HepG2 (cell line): ENCODE measurements at regions not wholly inside any gene's neighbourhood (a gene's known extent, or its start where the extent isn't known, plus 50 kb on each side); places are given as distances from the start of the nearest gene placed in this dataset.
"Not testable (repeated sequence)": the region's sequence is repeated elsewhere in the genome, so short reads cannot be mapped to it uniquely, and the experiment has no call there.

ENCODE experiments used
- ATAC-seq: fragments of 200-7000 bp; cut with Tn5 transposase; 3 replicates; pipeline ENCODE4 v1.9.1; 2020; ENCODE audit warnings: mild to moderate bottlenecking, moderate library complexity
- BruUV-seq: library from RNA; stranded (reverse); fragments of 400-500 nt; replicated peaks from 2 replicates; lab custom pipeline; 2021; lab: Mats Ljungman, UMichigan
- CTCF ChIA-PET: fragments of 300-600 bp; formaldehyde crosslinking; extraction: SDS; loops from one replicate; lab custom pipeline; 2021; ENCODE audit warnings: low total read pairs, inconsistent platforms, low intra/inter-chr PET ratio; lab: Yijun Ruan, JAX
- POLR2A ChIA-PET: fragments of 350-600 bp; sonication (Branson Sonifier 250); formaldehyde crosslinking; loops from one replicate; lab custom pipeline; 2020; ENCODE audit warnings: antibody characterized with exemption, inconsistent platforms; lab: Yijun Ruan, JAX
- DNase-seq: peaks from one replicate; pipeline ENCODE4 v3.0.0-alpha.2; 2015; ENCODE audit warnings: low spot score
- FAIRE-seq: peaks from 3 replicates; lab custom pipeline; 2011; peaks lifted over from hg19 to GRCh38; lab: Jason Lieb, UNC
- H2AFZ ChIP-seq: one replicate; pipeline ENCODE4 v1.6.1; 2011; ENCODE audit warnings: low read length, inconsistent platforms
- H3K27ac ChIP-seq: fragments of 300-600 bp; 3 replicates; pipeline ENCODE4 v1.8.0; 2011; ENCODE audit warnings: mixed run types, mild to moderate bottlenecking, mixed read lengths, low read length, inconsistent platforms; ENCODE audit not compliant: insufficient read depth; ENCODE audit errors: extremely low read length
- H3K27me3 ChIP-seq, 2 experiments: fragments of 200-600 bp in 1 of 2; 2 replicates in 1 of 2; 3 replicates in 1 of 2; pipeline versions ENCODE4 v1.6.0 to v1.8.0; 2011; ENCODE audit warnings: low read length in 2 of 2, mild to moderate bottlenecking in 2 of 2, moderate library complexity in 2 of 2, inconsistent platforms in 1 of 2; ENCODE audit not compliant: insufficient read depth in 2 of 2, control insufficient read depth in 1 of 2
- H3K36me3 ChIP-seq, 2 experiments: fragments of 200-600 bp in 1 of 2; replicated peaks in 1 of 2; 2 replicates in 1 of 2; 3 replicates in 1 of 2; pipeline versions ENCODE4 v1.5.1 to v1.8.0; 2011; ENCODE audit warnings: low read length in 2 of 2, inconsistent platforms in 1 of 2; ENCODE audit not compliant: insufficient read depth in 2 of 2, control insufficient read depth in 1 of 2
- H3K4me1 ChIP-seq: 2 replicates; pipeline ENCODE4 v1.5.1; 2012; ENCODE audit warnings: low read length, inconsistent platforms; ENCODE audit not compliant: insufficient read depth
- H3K4me2 ChIP-seq: 2 replicates; pipeline ENCODE4 v1.6.0; 2011; ENCODE audit warnings: low read depth, low read length, inconsistent platforms
- H3K4me3 ChIP-seq, 3 experiments: fragments of 200-600 bp in 1 of 3; sonication (generic), shearing (Covaris generic) in 1 of 3; replicated peaks in 1 of 3; 2 replicates each; pipeline ENCODE4 v1.5.1; 2011 to 2016; ENCODE audit warnings: low read length in 3 of 3, inconsistent platforms in 2 of 3, low read depth in 2 of 3, mild to moderate bottlenecking in 2 of 3, control low read depth in 1 of 3, mixed read lengths in 1 of 3; ENCODE audit not compliant: insufficient read depth in 1 of 3
- H3K79me2 ChIP-seq: one replicate; pipeline ENCODE4 v1.6.1; 2011; ENCODE audit warnings: low read length, inconsistent platforms; ENCODE audit not compliant: insufficient read depth
- H3K9ac ChIP-seq: 2 replicates; pipeline ENCODE4 v1.6.0; 2011; ENCODE audit warnings: mild to moderate bottlenecking, low read depth, low read length, inconsistent platforms; ENCODE audit not compliant: insufficient read depth
- H3K9me3 ChIP-seq: 2 replicates; pipeline ENCODE4 v1.5.1; 2012; ENCODE audit warnings: mild to moderate bottlenecking, low read length
- H4K20me1 ChIP-seq: 2 replicates; pipeline ENCODE4 v1.6.0; 2011; ENCODE audit warnings: inconsistent platforms, mild to moderate bottlenecking, low read length, moderate library complexity; ENCODE audit not compliant: insufficient read depth
- HNRNPL ChIP-seq: fragments of 200-400 bp; formaldehyde crosslinking; IDR thresholded peaks from 2 replicates; pipeline ENCODE4 v1.6.1; 2017; ENCODE audit warnings: mild to moderate bottlenecking, low read depth, low read length
- NONO ChIP-seq, 2 experiments: fragments of 450-650 bp in 1 of 2; sonication (generic) in 1 of 2; formaldehyde crosslinking in 1 of 2; IDR thresholded peaks in 1 of 2; conservative IDR thresholded peaks in 1 of 2; 2 replicates each; pipeline versions ENCODE4 v1.6.1 to v1.8.0; 2017 to 2022; ENCODE audit warnings: mild to moderate bottlenecking in 1 of 2, missing genetic modification reagents in 1 of 2, moderate library complexity in 1 of 2
- RBM39 ChIP-seq: fragments of 200-400 bp; formaldehyde crosslinking; IDR thresholded peaks from one replicate; pipeline ENCODE4 v1.6.1; 2018; ENCODE audit warnings: antibody characterized with exemption, mild to moderate bottlenecking, low read depth, low read length; ENCODE audit not compliant: poor library complexity, severe bottlenecking
- RCOR2 ChIP-seq: IDR thresholded peaks from 2 replicates; pipeline ENCODE4 v1.6.1; 2016; ENCODE audit warnings: missing biosample characterization, missing genetic modification reagents
- SP140L ChIP-seq: sonication (generic); formaldehyde crosslinking; IDR thresholded peaks from 2 replicates; pipeline ENCODE4 v1.4.0; 2020; ENCODE audit warnings: missing genetic modification reagents, borderline replicate concordance
- ZNF121 ChIP-seq: sonication (generic); formaldehyde crosslinking; IDR thresholded peaks from 2 replicates; pipeline ENCODE4 v1.5.0; 2020; ENCODE audit warnings: mild to moderate bottlenecking, missing genetic modification reagents
- ZNF292 ChIP-seq: sonication (generic); formaldehyde crosslinking; IDR thresholded peaks from 2 replicates; pipeline ENCODE4 v1.8.1; 2022; ENCODE audit warnings: mild to moderate bottlenecking, low read depth, missing genetic modification reagents, borderline replicate concordance
- ZNF430 ChIP-seq: sonication (generic); formaldehyde crosslinking; IDR thresholded peaks from 2 replicates; pipeline ENCODE4 v1.9.0; 2021; ENCODE audit warnings: mild to moderate bottlenecking, missing genetic modification reagents
- ZNF598 ChIP-seq: sonication (generic); formaldehyde crosslinking; IDR thresholded peaks from 2 replicates; pipeline ENCODE4 v1.5.1; 2020; ENCODE audit warnings: mild to moderate bottlenecking, missing genetic modification reagents, borderline replicate concordance
- WGBS: methylation state at CpG from one replicate; pipeline ENCODE4 v1.1.6; 2017; ENCODE audit warnings: low lambda C conversion rate; 5-methylcytosine and 5-hydroxymethylcytosine counted together
- in situ Hi-C: cut with HindIII; loops from 2 replicates; pipeline ENCODE4 v1.10.0; 2017; ENCODE audit warnings: low pct_unique_long_range_greater_than_20kb; ENCODE audit not compliant: extremely low pct_ligation_motif_present
- intact Hi-C: fragments of 100-400 bp; cut with micrococcal nuclease; formaldehyde crosslinking; loops from one replicate; pipeline ENCODE4 v1.10.0; 2022; ENCODE audit not compliant: unreplicated experiment
- TF ChIP-seq, protein P1 (sequence below): sonication (generic); formaldehyde crosslinking; IDR thresholded peaks from 2 replicates; pipeline ENCODE4 v1.8.0; 2022; ENCODE audit warnings: mild to moderate bottlenecking, missing genetic modification reagents, moderate library complexity
- TF ChIP-seq, protein P2 (sequence below): sonication (generic); formaldehyde crosslinking; IDR thresholded peaks from 2 replicates; pipeline ENCODE4 v1.4.0; 2020; ENCODE audit warnings: missing genetic modification reagents
- TF ChIP-seq, protein P3 (sequence below): sonication (generic); formaldehyde crosslinking; conservative IDR thresholded peaks from 2 replicates; pipeline ENCODE4 v1.4.0; 2020; ENCODE audit warnings: missing genetic modification reagents

DNA sequence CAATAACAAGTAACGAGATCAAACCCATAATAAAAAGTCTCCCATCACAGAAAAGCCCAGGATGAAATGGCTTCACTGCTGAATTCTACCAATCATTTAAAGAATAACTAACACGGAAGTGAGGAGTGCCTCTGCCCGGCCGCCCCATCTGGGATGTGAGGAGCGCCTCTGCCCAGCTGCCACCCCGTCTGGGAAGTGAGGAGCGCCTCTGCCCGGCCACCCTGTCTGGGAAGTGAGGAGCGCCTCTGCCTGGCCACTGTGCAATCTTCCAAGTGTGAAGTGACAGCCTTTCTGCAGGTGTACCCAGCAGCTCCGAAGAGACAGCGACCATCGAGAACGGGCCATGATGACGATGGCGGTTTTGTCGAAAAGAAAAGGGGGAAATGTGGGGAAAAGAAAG is 528.8 kb upstream of the GRIA3 start:
- H3K79me2 ChIP-seq, H3K36me3 ChIP-seq, in situ Hi-C loops, H3K4me1 ChIP-seq, DNase-seq, intact Hi-C loops, H2AFZ ChIP-seq, FAIRE-seq, H3K4me2 ChIP-seq, H3K27me3 ChIP-seq, H3K9me3 ChIP-seq, H3K9ac ChIP-seq, H4K20me1 ChIP-seq, ATAC-seq, H3K27ac ChIP-seq, POLR2A ChIA-PET, H3K4me3 ChIP-seq, BruUV-seq, CTCF ChIA-PET: not testable (repeated sequence)
- 67% methylated on average over 3 of the region's 16 CpGs for WGBS

DNA sequence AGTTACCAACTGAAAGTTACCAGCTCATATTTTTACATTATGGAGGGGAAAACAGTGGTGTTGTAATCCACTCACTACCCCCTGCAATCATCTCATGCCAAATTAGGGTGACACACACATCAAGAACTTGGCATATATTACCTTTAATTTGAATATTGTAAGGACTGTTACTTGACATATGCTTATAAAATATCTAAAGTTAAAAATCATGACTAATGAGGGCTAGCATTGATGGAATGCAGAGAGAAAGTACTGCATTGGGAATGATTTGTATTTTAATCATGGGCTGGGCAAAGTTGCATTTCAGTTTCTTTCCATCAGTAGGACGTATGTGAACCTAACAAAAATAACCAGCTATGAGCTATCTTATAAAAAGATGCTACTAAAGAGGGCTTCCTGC is 517.5 kb upstream of the GRIA3 start:
- WGBS, result 0% methylated on average over 1 of the region's 1 CpG
- Histone ChIP-seq H3K27me3 (no peaks in the 10 kb centered on the region), H3K4me1 (no peaks in the 10 kb centered on the region), H3K27ac (no peak overlapping the region), H3K4me3 (no peak overlapping the region), H2AFZ (no peak overlapping the region), H4K20me1 (no peaks in the 10 kb centered on the region), H3K36me3 (no peaks in the 10 kb centered on the region), H3K79me2 (no peaks in the 10 kb centered on the region), H3K4me2 (no peak overlapping the region), H3K9ac (no peak overlapping the region), H3K9me3 (no peaks in the 10 kb centered on the region)
- ATAC-seq (no peak), DNase-seq (no peak), FAIRE-seq (no peak)
- BruUV-seq, result no TSS peak
- ChIA-PET CTCF (no interaction called here), POLR2A (no interaction called here)
- intact Hi-C loops, result loop anchor here (5.0 kb wide), 1 partner anchor 306 kb away; no protein-coding TSS in a partner anchor
- in situ Hi-C loops, result no loop called here
- no peak for TF ChIP-seq RBM39
- TF ChIP-seq, protein P1, sequence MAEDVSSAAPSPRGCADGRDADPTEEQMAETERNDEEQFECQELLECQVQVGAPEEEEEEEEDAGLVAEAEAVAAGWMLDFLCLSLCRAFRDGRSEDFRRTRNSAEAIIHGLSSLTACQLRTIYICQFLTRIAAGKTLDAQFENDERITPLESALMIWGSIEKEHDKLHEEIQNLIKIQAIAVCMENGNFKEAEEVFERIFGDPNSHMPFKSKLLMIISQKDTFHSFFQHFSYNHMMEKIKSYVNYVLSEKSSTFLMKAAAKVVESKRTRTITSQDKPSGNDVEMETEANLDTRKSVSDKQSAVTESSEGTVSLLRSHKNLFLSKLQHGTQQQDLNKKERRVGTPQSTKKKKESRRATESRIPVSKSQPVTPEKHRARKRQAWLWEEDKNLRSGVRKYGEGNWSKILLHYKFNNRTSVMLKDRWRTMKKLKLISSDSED (CRISPR knock-in tag), result no peak
- no peak for TF ChIP-seq RCOR2 (CRISPR knock-in tag)
- TF ChIP-seq HNRNPL, result no peak
- TF ChIP-seq SP140L (CRISPR knock-in tag), result no peak
- TF ChIP-seq ZNF121 (CRISPR knock-in tag), result no peak
- TF ChIP-seq ZNF598 (CRISPR knock-in tag), result no peak
- TF ChIP-seq ZNF430, result no peak
- no peak for TF ChIP-seq ZNF292
- TF ChIP-seq, protein P2, sequence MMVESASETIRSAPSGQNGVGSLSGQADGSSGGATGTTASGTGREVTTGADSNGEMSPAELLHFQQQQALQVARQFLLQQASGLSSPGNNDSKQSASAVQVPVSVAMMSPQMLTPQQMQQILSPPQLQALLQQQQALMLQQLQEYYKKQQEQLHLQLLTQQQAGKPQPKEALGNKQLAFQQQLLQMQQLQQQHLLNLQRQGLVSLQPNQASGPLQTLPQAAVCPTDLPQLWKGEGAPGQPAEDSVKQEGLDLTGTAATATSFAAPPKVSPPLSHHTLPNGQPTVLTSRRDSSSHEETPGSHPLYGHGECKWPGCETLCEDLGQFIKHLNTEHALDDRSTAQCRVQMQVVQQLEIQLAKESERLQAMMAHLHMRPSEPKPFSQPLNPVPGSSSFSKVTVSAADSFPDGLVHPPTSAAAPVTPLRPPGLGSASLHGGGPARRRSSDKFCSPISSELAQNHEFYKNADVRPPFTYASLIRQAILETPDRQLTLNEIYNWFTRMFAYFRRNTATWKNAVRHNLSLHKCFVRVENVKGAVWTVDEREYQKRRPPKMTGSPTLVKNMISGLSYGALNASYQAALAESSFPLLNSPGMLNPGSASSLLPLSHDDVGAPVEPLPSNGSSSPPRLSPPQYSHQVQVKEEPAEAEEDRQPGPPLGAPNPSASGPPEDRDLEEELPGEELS (CRISPR knock-in tag), result no peak
- TF ChIP-seq, protein P3, sequence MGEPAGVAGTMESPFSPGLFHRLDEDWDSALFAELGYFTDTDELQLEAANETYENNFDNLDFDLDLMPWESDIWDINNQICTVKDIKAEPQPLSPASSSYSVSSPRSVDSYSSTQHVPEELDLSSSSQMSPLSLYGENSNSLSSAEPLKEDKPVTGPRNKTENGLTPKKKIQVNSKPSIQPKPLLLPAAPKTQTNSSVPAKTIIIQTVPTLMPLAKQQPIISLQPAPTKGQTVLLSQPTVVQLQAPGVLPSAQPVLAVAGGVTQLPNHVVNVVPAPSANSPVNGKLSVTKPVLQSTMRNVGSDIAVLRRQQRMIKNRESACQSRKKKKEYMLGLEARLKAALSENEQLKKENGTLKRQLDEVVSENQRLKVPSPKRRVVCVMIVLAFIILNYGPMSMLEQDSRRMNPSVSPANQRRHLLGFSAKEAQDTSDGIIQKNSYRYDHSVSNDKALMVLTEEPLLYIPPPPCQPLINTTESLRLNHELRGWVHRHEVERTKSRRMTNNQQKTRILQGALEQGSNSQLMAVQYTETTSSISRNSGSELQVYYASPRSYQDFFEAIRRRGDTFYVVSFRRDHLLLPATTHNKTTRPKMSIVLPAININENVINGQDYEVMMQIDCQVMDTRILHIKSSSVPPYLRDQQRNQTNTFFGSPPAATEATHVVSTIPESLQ (CRISPR knock-in tag), result no peak
- no peak for TF ChIP-seq NONO (IDR thresholded peaks at IDR 0.05)
- TF ChIP-seq NONO (CRISPR knock-in tag; conservative IDR thresholded peaks at IDR 0.05), result no peak
